Muscle layer of colon (tissue), 2 donors: ENCODE measurements at regions not wholly inside any gene's neighbourhood (a gene's known extent, or its start where the extent isn't known, plus 50 kb on each side); places are given as distances from the start of the nearest gene placed in this dataset.
"Not testable (repeated sequence)": the region's sequence is repeated elsewhere in the genome, so short reads cannot be mapped to it uniquely, and the experiment has no call there.

ENCODE experiments used
- H3K27ac ChIP-seq: one replicate; pipeline ENCODE4 v1.7.0; 2013; ENCODE audit warnings: low read depth, mild to moderate bottlenecking, low read length, moderate library complexity
- H3K27me3 ChIP-seq, 2 donors: one replicate each; pipeline ENCODE4 v1.7.0; 2013; ENCODE audit warnings: low read length in 2 of 2, mild to moderate bottlenecking in 2 of 2; ENCODE audit not compliant: insufficient read depth in 2 of 2, control insufficient read depth in 1 of 2
- H3K36me3 ChIP-seq: one replicate; pipeline ENCODE4 v1.7.0; 2013; ENCODE audit warnings: mild to moderate bottlenecking, low read length; ENCODE audit not compliant: insufficient read depth
- H3K4me1 ChIP-seq: one replicate; pipeline ENCODE4 v1.7.0; 2013; ENCODE audit warnings: mild to moderate bottlenecking, low read length; ENCODE audit not compliant: insufficient read depth
- H3K4me3 ChIP-seq, 2 donors: one replicate each; pipeline ENCODE4 v1.7.0; 2013; ENCODE audit warnings: low read length in 2 of 2, low read depth in 1 of 2, mild to moderate bottlenecking in 1 of 2, moderate library complexity in 1 of 2
- H3K9ac ChIP-seq: one replicate; pipeline ENCODE4 v1.7.0; 2013; ENCODE audit warnings: low read length
- H3K9me3 ChIP-seq: one replicate; pipeline ENCODE4 v1.7.0; 2013; ENCODE audit warnings: mild to moderate bottlenecking, low read length
- donor health status: abdominal sarcoma.
- donor health status: Adenocarcinoma of cecum.

DNA sequence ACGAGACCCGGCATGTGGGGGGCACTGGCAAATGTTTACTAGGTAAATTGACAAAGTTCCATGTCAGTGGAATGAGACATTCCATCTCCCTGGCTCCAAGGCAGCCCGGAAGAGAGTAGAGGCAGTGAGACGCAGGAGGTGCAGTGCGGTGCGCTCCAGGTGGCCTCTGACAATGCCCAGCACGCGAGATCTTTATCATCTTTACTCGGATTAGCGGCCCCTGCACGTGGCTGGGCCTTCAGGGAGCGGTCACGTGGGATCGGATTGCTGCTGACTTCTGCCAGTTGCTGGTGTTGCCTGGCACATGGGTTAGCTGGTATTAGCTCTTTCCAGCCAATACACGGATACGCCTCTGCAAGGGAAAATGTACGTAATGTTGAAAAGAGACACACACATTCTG is 151.2 kb upstream of the ALKAL2 start:
- H3K27ac ChIP-seq = no peak overlapping the region
- H3K4me3 ChIP-seq = no peak overlapping the region

DNA sequence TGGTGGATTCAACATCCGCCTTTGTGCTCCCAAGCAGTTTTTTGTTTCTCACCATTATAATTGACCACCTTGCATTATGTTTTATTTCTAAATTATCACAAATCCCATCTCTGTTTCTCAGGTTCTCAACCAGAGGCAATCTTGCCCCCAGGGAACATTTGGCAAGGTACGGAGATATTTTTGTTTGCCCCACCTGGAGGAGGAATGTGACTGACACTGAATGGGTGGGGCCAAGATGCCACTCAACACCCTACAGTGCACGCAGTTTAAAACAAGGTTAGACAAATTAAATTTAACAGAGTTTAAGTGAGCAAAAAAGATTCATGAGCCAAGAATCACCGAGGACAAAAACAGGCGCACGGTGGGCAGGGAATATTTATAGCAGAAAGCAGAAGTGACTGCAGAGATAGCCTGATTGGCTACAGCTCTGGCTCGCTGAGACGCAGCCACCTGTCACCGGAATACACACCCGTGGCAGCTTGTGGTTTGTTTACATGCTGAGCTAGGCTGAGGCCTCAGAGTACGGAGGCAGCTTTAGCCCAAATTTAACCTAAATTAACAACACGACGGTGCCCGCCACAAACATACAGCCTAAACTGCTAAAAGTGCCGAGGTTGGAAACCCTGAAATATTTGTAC is 150.0 kb upstream of the ALKAL2 start:
- H3K27ac ChIP-seq = no peak overlapping the region
- H3K36me3 ChIP-seq = no peaks in the 10 kb centered on the region
- H3K9ac ChIP-seq = no peak overlapping the region
- no peaks in the 10 kb centered on the region for H3K4me1 ChIP-seq
- H3K9me3 ChIP-seq = no peaks in the 10 kb centered on the region
- H3K4me3 ChIP-seq = no peak overlapping the region
- H3K27me3 ChIP-seq = no peaks in the 10 kb centered on the region

More for the DNA sequence above, 151.2 kb upstream of the ALKAL2 start:
- Histone ChIP-seq H3K27me3 (no peaks in the 10 kb centered on the region), H3K9ac (no peak overlapping the region), H3K36me3 (no peaks in the 10 kb centered on the region), H3K9me3 (no peaks in the 10 kb centered on the region), H3K4me1 (no peaks in the 10 kb centered on the region)

DNA sequence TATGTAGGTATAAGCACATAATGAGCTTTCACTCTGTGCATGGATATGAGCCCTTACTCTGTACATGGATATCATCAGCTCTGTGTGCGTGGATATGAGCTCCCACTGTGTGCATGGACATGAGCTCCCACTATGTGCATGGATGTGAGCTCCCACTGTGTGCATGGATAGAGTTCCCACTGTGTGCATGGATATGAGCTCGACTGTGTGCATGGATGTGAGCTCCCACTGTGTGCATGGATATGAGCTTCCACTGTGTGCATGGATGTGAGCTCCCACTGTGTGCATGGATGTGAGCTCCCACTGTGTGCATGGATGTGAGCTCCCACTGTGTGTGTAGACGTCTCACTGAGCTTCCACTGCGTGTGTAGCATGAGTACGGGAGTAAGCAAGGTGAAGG is 149.3 kb upstream of the ALKAL2 start:
- Histone ChIP-seq H3K27me3 (no peaks in the 10 kb centered on the region), H3K9me3 (no peaks in the 10 kb centered on the region), H3K27ac (no peak overlapping the region), H3K4me3 (no peak overlapping the region), H3K9ac (no peak overlapping the region), H3K4me1 (no peaks in the 10 kb centered on the region), H3K36me3 (no peaks in the 10 kb centered on the region)

DNA sequence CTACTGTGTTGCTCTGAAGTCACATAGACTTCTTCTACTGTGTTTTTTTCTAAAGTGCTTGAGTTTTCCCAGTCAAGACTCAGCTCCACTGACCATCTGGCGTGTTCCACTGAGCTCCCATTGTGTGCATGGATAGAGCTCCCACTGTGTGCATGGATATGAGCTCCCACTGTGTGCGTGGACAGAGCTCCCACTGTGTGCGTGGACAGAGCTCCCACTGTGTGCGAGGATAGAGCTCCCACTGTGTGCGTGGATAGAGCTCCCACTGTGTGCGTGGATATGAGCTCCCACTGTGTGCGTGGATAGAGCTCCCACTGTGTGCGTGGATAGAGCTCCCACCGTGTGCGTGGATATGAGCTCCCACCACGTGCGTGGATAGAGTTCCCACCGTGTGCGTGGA is 148.3 kb upstream of the ALKAL2 start:
- no peak overlapping the region for H3K9ac ChIP-seq

DNA sequence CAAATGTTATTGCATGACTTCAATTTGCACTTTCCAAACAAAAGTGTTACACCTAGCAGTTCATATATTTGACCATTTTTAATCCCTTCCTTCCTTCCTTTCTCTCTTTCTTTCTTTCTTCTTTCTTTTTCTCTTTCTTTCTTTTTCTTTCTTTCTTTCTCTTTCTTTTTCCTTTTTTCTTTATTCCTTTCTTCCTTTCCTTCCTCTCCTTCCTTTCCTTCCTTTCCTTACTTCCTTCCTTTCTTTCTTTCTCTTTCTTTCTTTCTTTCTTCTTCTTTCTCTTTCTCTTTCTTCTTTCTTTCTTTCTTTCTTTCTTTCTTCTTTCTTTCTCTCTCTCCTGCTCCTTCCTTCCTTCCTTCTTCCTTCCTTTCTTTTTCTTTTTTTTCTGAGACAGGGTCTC is 146.7 kb upstream of the ALKAL2 start:
- no peak overlapping the region for H3K27ac ChIP-seq
- no peak overlapping the region for H3K4me3 ChIP-seq
- no peaks in the 10 kb centered on the region for H3K36me3 ChIP-seq
- no peaks in the 10 kb centered on the region for H3K27me3 ChIP-seq
- H3K9me3 ChIP-seq = no peaks in the 10 kb centered on the region
- H3K9ac ChIP-seq = no peak overlapping the region
- H3K4me1 ChIP-seq = no peaks in the 10 kb centered on the region

More for the DNA sequence above, 148.3 kb upstream of the ALKAL2 start:
- Histone ChIP-seq H3K4me3 (no peak overlapping the region), H3K36me3 (no peaks in the 10 kb centered on the region), H3K27me3 (no peaks in the 10 kb centered on the region), H3K27ac (no peak overlapping the region), H3K9me3 (no peaks in the 10 kb centered on the region), H3K4me1 (no peaks in the 10 kb centered on the region)

DNA sequence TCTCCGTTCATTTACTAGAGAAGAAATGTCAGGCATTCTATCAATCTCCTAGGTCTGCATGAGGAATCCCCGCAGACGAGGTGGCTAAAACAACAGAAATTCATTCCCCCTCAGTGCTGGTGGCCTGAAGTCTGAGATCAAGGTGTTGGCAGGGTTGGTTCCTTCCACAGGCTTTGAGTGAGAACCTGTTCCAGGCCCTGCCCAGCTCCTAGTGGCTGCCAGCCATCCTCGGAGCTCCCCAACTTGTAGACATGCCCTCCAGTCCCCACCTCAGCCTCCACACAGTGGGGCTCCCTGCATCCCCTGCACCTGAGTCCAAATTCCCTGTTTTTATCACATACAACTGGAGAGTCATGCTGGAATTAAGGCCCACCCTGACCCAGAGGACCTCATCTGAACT is 145.3 kb upstream of the ALKAL2 start:
- H3K9ac ChIP-seq = no peak overlapping the region
- no peaks in the 10 kb centered on the region for H3K36me3 ChIP-seq
- H3K27me3 ChIP-seq = no peaks in the 10 kb centered on the region
- H3K4me1 ChIP-seq = no peaks in the 10 kb centered on the region
- H3K4me3 ChIP-seq = no peak overlapping the region
- H3K27ac ChIP-seq = no peak overlapping the region
- no peaks in the 10 kb centered on the region for H3K9me3 ChIP-seq

DNA sequence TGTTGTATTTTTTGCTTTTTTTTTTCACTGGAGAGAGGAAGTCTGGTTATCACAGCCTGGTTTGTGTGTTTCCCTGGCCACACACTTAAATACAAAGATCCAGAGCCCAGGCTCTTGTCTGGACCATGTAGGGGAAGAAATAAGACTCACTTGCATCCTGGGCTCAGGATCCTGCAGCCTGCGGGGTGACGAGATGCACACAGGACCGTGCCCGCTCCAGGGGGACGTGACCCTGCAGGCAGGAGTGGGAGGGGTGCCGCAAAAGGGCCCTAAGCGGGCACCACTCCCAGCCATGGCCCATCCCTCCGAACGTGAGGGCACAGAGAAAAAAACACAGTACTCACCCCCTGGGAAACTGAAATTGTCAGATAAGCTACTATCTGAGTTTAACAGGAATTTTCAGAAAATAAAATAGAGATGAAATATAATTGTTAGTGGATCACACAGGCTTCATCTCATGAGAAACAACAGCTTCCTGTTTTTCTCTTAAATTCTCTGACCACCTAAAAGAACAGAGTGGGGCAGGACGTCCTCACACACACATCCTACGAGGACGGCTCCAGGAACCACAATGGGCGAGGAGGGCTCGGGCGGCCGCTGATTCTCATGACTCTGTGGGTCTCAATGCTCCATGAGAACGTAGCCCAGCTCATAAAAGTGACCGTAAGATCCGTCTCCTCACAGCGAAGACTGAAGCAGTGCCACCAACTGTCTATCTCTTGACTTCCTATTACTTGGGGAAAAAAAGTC is 142.6 kb upstream of the ALKAL2 start:
- no peaks in the 10 kb centered on the region for H3K9me3 ChIP-seq
- H3K9ac ChIP-seq = no peak overlapping the region
- no peaks in the 10 kb centered on the region for H3K27me3 ChIP-seq
- no peaks in the 10 kb centered on the region for H3K36me3 ChIP-seq
- H3K4me3 ChIP-seq = no peak overlapping the region
- H3K27ac ChIP-seq = no peak overlapping the region
- H3K4me1 ChIP-seq = no peaks in the 10 kb centered on the region

DNA sequence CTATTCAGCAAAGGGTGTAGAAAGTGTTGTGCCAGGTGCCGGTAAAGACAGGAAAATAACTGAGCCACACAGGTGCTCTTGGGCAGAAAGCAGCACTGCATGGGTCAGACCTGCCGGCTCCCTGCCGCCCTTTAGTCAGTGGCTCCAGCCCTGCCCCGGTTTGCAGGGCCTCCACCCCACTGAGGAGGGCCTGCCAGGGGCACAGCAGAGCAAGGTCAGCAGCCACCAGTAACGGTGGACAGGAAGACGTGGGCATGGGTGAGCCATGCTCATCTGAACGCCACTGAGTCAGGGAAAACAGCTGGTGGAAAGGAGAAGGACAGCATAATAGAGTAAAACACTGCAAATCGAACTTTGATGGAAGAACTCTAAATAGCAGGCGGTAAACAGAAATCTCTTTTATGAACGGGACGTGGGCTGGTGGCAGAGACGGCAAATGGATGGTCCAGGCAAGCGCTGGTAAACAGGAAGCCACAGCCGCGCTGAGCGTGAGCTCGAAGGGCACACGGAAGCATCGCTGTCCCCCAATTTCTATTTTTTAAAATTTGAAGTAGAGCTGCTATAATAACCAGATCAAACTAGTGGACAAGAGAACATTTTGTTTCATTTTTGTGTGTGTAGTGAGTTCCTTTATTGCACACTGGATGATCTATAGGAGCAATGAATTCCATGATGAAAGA is 141.8 kb upstream of the ALKAL2 start:
- H3K27ac ChIP-seq = no peak overlapping the region
- H3K36me3 ChIP-seq = no peaks in the 10 kb centered on the region
- no peaks in the 10 kb centered on the region for H3K4me1 ChIP-seq
- no peak overlapping the region for H3K4me3 ChIP-seq
- H3K9ac ChIP-seq = no peak overlapping the region
- no peaks in the 10 kb centered on the region for H3K27me3 ChIP-seq
- no peaks in the 10 kb centered on the region for H3K9me3 ChIP-seq

DNA sequence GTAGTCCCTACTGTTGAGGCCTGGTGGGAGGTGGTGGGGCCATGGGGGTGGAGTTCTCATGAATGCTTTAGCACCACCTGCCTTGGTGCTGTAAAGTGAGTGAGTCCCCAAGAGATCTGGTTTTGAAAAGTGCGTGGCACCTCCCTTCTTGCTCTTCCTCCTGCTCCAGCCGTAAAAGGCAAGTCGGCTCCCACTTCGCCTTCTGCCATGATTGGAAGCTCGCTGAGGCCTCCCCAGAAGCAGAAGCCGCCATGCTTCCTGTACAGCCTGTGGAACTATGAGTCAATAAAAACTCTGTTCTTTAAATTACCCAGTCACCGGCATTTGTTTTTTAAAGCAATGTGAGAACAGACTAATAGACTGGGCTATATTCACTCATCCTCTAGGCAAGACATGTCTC is 141.3 kb upstream of the ALKAL2 start:
- H3K27ac ChIP-seq = no peak overlapping the region
- H3K4me1 ChIP-seq = no peaks in the 10 kb centered on the region
- no peak overlapping the region for H3K9ac ChIP-seq
- H3K4me3 ChIP-seq = no peak overlapping the region
- no peaks in the 10 kb centered on the region for H3K27me3 ChIP-seq
- H3K9me3 ChIP-seq = no peaks in the 10 kb centered on the region
- H3K36me3 ChIP-seq = no peaks in the 10 kb centered on the region

DNA sequence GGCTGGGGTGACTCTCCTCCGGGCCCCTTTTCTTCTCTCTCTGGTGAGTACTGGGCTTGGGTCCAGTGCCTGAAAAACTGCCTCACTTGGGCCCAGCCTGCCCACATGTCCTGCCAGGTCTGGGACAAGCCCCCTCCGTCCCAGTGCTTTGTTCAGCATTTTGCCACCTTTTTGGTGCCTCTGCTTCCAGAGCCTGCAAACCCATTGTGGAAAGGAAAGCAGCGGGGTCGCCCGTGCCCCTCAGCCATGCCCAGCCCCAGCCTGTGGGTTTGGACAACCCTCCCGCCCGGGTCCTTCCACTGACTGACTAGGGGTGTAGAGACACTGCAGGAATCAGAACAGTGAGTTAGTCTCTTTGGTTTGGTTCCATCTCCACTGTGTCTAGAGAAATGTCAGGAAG is 140.7 kb upstream of the ALKAL2 start:
- no peak overlapping the region for H3K9ac ChIP-seq
- H3K9me3 ChIP-seq = no peaks in the 10 kb centered on the region
- H3K4me3 ChIP-seq = no peak overlapping the region
- no peak overlapping the region for H3K27ac ChIP-seq
- no peaks in the 10 kb centered on the region for H3K27me3 ChIP-seq
- H3K36me3 ChIP-seq = no peaks in the 10 kb centered on the region
- no peaks in the 10 kb centered on the region for H3K4me1 ChIP-seq

DNA sequence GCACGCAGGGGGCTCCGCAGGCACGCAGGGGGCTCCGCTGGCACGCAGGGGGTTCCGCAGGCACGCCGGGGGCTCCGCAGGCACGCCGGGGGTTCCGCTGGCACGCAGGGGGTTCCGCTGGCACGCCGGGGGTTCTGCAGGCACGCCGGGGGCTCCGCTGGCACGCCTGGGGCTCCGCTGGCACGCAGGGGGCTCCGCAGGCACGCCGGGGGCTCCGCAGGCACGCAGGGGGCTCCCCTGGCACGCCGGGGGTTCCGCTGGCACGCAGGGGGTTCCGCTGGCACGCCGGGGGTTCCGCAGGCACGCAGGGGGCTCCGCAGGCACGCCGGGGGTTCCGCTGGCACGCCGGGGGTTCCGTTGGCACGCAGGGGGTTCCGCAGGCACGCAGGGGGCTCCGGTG is 138.8 kb upstream of the ALKAL2 start:
- not testable (repeated sequence) for H3K4me1 ChIP-seq, H3K9me3 ChIP-seq, H3K27me3 ChIP-seq, H3K9ac ChIP-seq, H3K4me3 ChIP-seq, H3K36me3 ChIP-seq, H3K27ac ChIP-seq
